Spinal cord (tissue), 9 donors: ENCODE measurements at regions not wholly inside any gene's neighbourhood (a gene's known extent, or its start where the extent isn't known, plus 50 kb on each side); places are given as distances from the start of the nearest gene placed in this dataset.
"Not testable (repeated sequence)": the region's sequence is repeated elsewhere in the genome, so short reads cannot be mapped to it uniquely, and the experiment has no call there.

Experiments used
- DNase-seq, 6 donors: peaks; one replicate each; pipeline versions ENCODE4 v3.0.0 to v3.0.0-alpha.2; 2013 to 2015; ENCODE audit warnings: low spot score in 6 of 6, low read depth in 4 of 6
- H3K27ac ChIP-seq: one replicate; pipeline ENCODE4 v1.5.1; 2013; ENCODE audit warnings: low read depth, low read length, control low read depth
- H3K27me3 ChIP-seq: one replicate; pipeline ENCODE4 v1.6.1; 2013; ENCODE audit warnings: low read length; ENCODE audit not compliant: control insufficient read depth, insufficient read depth
- H3K36me3 ChIP-seq: one replicate; pipeline ENCODE4 v1.6.1; 2013; ENCODE audit warnings: low read length; ENCODE audit not compliant: control insufficient read depth, insufficient read depth
- H3K4me1 ChIP-seq: one replicate; pipeline ENCODE4 v1.6.1; 2013; ENCODE audit warnings: low read length; ENCODE audit not compliant: control insufficient read depth, insufficient read depth
- H3K4me3 ChIP-seq: one replicate; pipeline ENCODE4 v1.5.1; 2013; ENCODE audit warnings: low read depth, low read length, control low read depth
- H3K9me3 ChIP-seq: one replicate; pipeline ENCODE4 v1.6.1; 2013; ENCODE audit warnings: low read length; ENCODE audit not compliant: control insufficient read depth, insufficient read depth
- WGBS: methylation state at CpG from one replicate; pipeline ENCODE4 v1.1.5; 2013; ENCODE audit warnings: missing lambda C conversion rate; ENCODE audit not compliant: insufficient coverage; 5-methylcytosine and 5-hydroxymethylcytosine counted together
- donor health status: healthy.

DNA sequence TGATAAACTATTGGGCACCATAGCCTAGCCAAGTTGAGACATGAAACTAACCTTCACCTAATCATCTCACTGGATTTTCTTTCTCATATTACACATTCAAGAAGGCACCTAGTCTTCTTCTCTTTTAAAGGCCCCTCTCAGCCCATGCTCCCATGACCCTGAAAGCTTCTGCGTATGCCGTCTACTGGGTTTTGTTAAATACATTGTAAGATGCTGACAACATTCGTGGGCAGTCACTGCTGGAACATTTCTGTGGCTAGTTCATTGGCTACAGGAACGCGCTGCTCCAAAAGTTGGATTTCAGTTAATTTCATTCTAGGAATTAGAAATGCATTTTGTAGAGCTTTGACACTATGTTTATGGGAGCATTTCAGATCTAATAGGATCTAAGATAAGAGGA, 52.3 kb upstream of the CHD2 start:
- no peak overlapping the region for H3K27ac ChIP-seq
- 100% methylated on average over 2 of the region's 5 CpGs for WGBS
- DNase-seq = no peak
- no peaks in the 10 kb centered on the region for H3K36me3 ChIP-seq
- H3K4me1 ChIP-seq = no peaks in the 10 kb centered on the region
- no peak overlapping the region for H3K4me3 ChIP-seq
- H3K9me3 ChIP-seq = no peaks in the 10 kb centered on the region
- H3K27me3 ChIP-seq = no peaks in the 10 kb centered on the region

DNA sequence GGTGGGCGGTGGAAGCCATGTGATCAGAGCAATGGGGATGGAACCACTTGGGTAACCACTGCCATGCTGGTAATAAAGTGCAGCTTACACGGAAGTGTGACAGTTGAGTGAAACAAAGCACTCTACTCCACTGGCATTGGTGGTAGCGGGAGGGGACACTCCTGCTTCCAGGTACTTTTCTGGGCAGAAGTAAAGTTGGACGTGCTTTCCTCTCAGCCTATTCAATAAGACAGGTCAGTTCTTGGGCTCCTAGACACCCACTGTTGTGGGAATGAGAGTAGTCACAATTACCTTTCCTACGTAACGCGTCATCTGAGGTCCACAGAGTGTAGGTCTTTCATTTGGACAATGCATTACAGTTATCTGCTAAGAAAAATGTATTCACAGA, 51.7 kb upstream of the CHD2 start:
- DNase-seq = no peak
- no peak overlapping the region for H3K27ac ChIP-seq
- WGBS = 89% methylated on average over 6 of the region's 7 CpGs

DNA sequence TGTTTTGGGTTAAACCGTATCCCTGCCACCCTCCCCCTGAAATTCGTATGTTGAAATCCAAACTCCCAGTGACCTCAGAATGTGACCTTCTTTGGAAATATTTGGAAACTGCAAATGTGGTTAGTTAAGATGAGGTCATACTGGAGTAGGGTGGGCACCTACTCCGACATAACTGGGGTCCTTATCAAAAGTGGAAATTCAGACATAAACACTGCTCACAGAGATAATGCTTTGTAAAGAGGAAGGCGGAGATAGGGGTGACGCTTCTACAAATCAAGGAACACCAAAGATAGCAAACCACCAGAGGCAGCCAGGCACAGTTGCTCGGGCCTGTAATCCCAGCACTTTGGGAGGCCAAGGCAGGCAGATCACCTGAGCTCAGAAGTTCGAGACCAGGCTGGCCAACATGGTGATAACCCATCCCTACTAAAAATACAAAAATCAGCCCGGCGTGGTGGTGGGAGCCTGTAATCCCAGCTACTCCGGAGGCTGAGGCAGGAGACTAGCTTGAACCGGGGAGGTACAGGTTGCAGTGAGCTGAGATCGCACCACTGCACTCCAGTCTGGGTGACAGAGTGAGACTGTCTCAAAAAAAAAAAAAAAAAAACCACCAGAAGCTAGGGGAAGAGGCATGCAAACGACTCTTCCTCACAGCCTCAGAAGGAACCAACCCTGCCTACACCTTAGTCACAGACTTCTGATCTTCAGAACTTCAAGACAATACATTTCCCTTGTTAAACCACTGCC, 51.1 kb upstream of the CHD2 start:
- WGBS = 88% methylated on average over 7 of the region's 13 CpGs

More for the DNA sequence above, 51.7 kb upstream of the CHD2 start:
- Histone ChIP-seq H3K9me3 (no peaks in the 10 kb centered on the region), H3K4me3 (no peak overlapping the region), H3K27me3 (no peaks in the 10 kb centered on the region), H3K36me3 (no peaks in the 10 kb centered on the region), H3K4me1 (no peaks in the 10 kb centered on the region)

DNA sequence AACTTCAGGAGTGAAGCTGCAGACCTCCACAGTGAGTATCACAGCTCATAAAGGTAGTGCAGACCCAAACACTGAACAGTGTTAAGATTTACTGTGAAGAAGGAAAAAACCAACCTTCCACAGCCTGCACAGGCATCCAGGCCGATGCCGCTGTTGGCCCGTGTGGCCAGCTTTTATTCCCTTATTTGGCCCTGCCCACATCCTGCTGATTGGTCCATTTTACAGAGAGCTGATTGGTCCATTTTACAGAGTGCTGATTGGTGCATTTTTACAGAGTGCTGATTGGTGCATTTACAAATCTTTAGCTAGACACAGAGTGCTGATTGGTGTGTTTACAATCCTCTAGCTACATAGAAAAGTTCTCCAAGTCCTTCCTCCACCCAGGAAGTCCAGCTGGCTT, 49.9 kb upstream of the CHD2 start:
- not testable (repeated sequence) for H3K4me3 ChIP-seq, H3K27ac ChIP-seq, H3K36me3 ChIP-seq, H3K27me3 ChIP-seq, H3K9me3 ChIP-seq, H3K4me1 ChIP-seq, DNase-seq
- no CpG with 5 or more reads among the region's 3 CpGs for WGBS

More for the DNA sequence above, 51.1 kb upstream of the CHD2 start:
- H3K9me3 ChIP-seq = no peaks in the 10 kb centered on the region
- no peak overlapping the region for H3K4me3 ChIP-seq
- no peaks in the 10 kb centered on the region for H3K4me1 ChIP-seq
- H3K27ac ChIP-seq = no peak overlapping the region
- no peak for DNase-seq
- H3K27me3 ChIP-seq = no peaks in the 10 kb centered on the region
- H3K36me3 ChIP-seq = no peaks in the 10 kb centered on the region
